HG02642 (cell line): ENCODE measurements at regions not wholly inside any gene's neighbourhood (a gene's known extent, or its start where the extent isn't known, plus 50 kb on each side); places are given as distances from the start of the nearest gene placed in this dataset.

Experiments used
- ATAC-seq: cut with Tn5 transposase; IDR thresholded peaks from one replicate; pipeline ENCODE4 v1.9.1; 2021; ENCODE audit warnings: mild to moderate bottlenecking; ENCODE audit not compliant: unreplicated experiment, poor library complexity

DNA sequence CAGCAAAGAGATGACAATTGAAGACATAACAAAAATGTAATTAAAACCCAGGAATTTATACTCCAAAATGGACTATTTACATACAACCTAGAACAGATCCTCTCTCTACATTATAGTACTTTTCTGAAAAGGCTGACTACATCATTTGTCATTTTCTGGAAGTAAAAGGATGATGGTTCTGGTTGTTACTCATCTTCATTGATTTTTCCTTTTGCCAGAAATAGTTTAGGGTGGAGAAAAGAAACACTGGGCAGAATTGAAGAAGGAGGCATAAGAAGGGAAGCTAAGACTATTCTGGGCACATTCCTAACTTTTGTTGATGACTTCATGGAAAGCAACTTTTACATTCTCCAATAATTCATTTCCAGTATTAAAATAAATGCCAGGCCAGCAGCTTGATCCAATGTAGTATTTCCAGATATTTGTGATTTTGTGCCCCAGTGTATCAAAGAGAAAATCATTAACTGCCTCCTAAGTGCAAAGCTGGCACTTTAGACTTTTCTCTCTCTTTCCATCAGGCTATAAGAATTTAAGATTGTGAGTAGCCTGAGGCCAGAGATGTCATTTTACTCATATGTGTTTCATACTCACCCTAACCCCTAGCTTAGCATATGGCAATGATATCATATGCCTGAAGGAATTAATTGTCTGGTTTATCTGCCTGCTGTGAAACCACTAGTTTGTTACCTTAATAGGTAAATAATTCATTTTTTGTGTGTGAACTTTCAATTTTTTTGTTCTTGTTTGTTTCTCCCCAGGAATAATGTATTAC lies 369.5 kb upstream of the LYPLAL1 start:
- no peak for ATAC-seq

DNA sequence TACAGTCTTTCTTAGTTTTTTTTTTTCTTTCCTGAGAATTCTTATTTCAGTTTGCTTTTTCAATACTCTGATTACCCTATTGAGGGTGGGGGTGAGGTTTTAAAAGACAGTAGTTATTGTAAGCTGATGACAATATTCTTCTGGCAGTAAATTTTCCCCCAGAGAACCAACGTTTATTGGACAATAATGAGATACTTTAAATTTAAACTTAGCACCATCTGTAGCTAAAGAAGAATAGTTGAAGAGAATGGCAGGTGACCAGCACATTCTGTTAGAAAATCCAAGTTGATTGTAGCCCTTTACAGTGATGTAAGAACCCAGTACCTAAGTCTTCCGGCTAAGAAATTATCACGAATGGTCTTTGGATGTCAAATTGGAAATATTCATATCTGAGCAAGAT lies 364.6 kb upstream of the LYPLAL1 start:
- no peak for ATAC-seq

DNA sequence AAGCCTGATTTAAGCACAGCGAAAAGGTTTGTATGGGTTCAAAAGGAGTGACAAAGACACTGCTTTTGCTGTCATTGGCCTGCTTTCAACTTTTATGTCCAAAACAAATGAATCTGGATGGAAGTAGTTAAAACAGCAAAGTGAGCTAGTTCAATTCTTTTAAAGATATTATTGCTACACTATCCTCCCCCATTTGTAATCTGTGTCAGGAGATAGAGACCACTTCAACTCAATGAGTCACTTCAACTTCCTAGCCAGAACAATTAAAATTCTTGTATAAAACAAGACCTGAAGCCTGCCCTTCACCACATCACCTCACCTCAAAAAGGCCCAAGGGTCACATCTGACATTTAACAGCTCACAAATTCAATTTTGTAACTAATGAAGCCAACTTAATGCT lies 364.1 kb upstream of the LYPLAL1 start:
- ATAC-seq = no peak

DNA sequence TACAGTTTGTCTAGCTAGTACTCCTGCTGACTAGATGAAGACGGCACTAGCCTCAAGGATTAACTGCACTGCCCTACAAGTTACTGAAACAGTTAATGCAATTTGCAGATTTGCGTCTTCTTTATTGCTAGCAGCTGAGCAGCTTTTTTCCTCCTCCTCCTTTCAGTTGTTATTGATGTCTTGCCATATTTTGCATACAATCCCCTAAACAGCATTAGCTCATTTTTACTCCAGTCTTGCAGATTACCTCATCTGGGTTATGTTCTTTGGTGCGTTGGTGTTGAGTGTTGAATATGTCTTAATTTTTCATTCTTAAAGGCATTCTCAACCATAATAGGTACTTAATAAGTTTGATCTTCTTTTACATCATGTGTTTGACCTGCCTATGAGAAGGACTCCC lies 363.4 kb upstream of the LYPLAL1 start:
- no peak for ATAC-seq

DNA sequence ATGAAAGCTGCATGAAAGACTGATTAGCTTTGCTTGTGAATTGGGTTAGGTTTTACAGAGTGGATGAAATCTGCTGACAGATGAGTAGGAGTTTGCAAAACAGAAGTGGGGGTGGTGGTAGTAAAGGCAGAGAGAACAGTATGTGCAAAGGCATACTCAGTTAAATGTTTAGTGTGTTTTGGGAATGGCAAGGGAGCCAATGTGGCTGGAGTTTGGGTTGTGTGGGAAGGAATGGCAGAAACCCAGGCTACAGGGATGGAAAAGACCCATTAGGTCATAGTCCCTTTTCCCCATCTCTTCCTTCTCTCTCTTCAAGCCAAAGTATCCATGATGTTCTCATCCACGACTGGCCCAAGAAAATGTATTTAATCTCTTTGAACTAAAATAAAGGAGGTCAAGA lies 362.2 kb upstream of the LYPLAL1 start:
- ATAC-seq = no peak

DNA sequence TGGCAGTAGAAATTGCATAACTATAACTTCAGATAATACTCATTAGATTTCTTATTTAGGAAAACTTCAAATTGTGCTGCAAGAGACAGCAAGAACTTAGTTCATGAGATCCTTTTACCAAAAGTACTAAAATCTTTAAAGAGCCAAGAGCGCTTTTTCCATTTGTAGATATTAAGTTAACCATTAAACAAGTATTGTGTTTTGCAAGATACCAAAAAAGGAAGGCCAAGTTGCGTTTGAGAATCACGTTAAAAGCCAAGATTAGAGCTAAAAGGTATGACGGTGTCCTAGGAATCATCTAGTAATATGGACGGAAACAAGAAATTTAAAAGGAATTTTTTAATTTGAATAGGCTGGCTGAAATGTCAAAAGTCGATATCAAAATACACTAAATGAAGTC lies 361.3 kb upstream of the LYPLAL1 start:
- no peak for ATAC-seq

DNA sequence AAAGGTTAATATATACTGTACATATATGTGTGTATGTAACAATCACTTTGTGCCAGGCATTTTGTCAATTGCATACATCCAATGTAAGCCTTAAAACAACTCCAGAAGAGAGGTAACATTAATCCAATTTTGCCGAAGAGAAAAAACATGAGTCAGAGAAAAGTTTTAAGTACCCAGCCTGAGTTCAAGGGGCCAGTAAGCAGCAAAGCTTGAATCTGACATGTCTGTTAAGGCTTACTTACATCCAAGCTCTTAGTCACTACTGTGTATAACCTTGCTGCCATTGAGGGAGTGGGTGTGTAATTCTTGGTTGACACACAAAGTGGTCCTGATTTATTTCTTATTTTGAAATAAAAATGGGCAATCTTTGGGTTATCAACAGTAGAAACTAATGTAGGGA lies 360.4 kb upstream of the LYPLAL1 start:
- ATAC-seq = no peak

DNA sequence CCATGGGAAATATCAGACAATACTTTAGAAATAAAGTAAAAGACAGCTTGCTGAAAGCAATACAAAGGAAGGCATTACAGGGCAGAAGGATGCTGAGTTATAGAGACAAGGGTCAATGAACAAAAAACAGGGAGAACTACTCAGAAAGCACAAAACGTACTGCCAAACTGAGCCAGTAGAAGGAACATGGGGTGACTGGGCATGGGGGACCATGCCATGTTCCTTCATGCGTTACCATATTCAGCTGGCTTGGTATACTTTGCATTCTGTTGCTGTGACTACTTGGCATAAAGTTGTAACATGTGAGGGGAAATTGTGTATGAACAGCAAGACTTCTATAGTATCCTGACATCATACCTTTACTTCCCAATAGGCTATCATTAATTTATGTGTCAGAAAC lies 358.6 kb upstream of the LYPLAL1 start:
- no peak for ATAC-seq

DNA sequence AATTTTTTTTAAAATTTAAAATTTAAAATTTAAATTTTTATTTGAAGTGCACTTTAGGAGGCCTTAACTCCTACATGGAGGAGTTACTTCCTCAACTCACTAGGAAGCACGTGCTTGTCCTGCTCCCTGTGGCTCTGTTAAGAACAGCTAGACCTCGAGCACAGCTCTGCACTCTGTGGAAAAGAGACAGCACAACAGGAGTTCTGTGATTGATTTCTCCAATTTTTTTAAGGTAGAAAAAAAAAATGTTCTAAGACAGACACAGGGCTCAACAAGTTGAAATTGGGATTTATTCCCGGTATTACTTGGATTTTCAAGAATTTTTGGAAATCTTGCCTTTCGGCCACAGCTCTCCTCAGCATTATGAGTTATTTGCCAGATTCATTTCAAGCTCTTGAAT lies 356.6 kb upstream of the LYPLAL1 start:
- ATAC-seq = no peak

DNA sequence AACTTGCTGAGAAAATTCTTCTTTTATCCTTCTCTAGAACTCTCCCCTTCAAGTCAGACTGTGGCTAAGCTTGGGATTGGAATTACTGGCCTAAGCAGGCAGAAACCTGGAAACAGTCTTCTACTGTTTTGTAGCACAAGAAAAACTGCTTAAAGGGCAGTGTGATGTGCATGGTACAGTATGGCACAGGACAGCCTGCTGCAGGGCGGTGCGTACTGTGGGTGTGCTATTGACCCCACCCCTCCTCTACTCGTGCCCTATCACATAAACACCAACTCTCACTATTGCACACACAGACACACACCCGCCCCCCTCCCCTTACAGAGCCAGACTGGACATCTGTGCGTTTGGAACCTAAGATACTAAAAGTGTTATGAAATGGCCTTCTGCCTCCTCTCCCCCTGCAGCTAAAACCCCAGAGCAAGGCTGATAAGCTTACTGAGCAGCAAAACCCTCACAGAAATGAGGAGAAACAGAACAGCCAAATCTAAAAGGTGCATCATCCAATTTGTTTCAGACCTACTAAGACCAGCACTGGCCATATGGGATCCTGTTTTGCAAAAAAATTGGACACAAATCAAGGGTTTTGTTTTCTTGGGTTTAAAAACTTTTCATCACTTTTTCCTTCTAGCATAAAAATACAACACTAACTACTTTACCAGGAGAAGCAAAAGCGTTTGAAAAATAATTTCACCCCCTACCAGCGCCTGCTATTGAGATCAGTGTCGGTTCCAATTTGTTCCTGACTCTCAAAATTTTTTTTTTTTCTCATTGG lies 355.8 kb upstream of the LYPLAL1 start:
- no peak for ATAC-seq

DNA sequence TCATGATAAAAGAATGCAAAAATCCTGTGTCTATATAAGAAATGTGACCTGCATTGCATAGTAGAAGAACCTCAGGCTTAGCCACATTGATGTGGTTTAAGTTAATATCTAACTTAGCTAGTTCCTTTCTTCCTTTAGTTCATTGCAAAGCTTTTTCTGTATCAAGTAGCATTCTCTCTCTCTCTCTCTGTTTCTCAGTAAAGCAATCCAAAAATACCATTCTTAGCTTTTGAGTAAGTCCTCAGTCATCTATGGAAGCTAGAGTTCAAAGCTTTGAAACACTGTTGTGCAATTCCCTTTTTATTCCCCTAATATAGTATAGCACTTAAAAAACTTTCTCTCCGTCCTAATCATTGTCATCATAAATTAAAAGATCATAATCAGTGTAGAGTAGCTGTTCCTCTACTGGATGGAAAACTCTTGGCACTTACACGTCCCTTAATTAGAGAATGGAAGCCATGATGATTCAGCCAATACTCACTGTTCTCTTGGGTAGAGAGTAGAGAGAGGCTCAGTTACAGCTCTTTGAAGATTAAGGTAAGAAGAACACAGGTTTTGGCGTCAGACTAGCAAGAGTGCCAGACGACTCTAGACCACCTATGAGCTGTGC lies 350.3 kb upstream of the LYPLAL1 start:
- ATAC-seq = no peak

DNA sequence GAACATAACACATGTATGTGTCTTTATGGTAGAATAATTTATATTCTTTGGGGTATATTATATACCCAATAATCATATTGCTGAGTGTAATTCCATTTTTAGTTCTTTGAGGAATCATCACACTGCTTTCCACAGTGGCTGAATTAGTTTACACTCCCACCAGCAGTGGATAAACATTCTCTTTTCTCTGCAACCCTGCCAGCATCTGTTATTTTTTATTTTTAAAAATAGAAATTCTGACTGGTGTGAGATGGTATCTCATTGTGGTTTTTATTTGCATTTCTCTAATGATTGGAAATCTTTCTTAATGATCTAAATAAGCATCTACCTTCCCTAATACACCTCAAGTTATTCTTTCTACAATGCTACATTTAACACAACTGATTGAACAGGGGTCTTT lies 346.2 kb upstream of the LYPLAL1 start:
- no peak for ATAC-seq

DNA sequence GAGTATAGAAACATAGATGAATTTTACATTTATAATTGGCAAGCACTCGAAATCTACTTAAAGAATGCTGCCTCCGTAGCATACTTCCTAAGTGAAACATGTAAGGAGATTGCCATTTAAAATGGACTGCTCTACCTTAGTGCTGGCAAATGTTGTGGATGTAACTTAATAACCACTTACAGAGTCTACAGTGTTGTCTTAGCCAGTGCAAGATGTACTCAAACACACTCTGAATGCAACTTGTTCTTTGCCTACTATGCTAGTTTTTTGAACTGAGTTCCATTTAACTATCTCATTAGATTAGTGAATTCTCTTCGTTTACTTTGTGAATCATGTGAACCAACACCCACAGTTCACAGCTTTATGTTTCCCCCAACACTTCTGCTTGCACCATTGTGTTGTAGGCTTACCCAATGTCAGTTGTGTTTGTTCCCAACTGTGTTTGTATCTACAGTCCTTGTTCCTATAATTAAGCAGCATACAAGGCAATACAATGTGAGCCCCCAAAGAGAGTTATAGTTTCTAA lies 345.5 kb upstream of the LYPLAL1 start:
- ATAC-seq = no peak

DNA sequence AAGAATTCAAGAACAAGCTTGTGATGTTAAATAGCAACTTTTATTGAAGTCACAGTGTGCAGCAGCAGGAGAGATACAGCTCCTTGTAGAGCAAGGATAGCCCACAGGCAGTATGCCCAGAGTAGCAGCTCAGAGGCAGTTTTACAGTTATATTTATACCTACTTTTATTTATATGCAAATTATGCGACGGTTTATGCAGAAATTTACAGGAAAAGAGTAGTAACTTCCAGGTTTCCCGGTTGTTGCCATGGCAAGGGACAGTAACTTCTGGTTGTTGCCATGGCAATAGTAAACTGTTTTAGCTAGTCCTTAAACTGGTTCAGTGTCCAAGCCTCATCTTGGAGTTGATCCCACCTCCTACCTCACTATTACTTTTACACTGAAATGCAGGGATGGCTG lies 344.6 kb upstream of the LYPLAL1 start:
- ATAC-seq = no peak

DNA sequence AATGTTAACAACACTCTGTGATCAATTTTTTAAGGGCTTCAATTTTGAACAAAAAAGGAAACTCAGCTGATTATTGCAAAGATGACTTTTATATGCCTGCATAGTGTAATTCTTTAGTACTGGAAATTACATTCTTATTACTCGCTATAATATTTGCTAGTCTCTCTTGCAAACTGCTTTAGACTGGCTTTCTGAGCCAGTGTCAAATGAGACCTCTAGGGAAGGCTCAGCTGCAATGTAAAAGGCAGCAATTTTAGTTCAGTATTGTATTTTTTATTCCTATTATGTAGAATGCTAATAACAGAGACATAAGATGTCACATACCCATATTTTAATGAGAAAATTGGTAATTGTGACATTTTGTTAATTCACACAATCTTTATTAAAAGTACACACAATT lies 338.1 kb upstream of the LYPLAL1 start:
- no peak for ATAC-seq

DNA sequence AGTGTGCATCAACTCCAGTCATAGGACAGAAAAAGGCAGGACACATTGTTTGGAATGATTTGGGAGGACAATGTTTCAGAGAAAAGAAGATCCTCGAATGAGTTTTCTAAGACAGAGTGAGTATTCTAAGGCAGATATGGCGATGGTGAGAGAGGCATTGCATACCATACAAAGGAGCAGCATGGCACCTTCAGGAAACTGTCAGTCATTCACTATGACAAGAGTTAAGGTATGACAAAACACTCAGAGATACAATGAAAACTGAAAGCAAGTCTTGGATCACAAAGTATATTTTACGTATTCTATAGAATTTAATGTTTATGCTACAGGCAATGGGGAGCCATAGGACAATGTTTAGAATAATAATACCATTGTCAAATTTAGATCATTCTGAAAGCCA lies 337.4 kb upstream of the LYPLAL1 start:
- no peak for ATAC-seq

DNA sequence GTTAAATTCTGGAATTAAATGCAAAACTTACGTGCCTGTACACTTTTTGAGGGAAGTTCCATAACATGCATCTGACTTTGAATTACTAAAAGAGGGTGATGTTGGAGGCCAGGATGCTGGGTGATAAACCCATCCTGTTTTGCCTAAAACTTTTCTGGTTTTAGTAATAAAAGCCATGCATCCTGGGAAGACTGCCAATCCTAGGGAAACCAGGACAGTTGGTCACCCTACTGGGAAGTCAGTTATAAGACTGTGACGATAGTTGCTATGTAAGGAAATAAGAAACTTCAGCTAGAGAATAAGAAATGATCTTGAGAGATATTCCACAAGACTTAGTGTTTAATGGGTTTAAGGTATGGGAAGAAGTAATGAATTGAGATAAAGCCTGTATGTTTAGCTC lies 336.6 kb upstream of the LYPLAL1 start:
- no peak for ATAC-seq

DNA sequence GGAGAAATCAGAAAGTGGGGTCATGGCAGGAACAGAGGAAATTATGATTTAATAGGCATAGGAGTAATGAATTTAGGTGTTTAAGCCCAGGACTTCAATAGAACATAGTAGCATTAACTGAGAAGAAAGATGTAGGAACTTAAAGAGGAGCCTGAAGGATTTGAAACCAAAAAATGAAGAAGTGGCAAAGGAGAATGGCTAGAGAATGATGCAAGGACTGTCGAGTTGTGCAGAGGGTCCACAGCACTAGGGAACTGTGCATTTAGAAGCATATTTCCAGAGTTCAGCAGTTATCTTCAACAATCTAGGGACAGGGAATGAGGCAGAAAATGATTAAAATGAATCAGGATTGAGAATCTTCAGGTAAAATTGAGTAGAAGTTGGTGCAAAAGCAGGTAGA lies 328.1 kb upstream of the LYPLAL1 start:
- ATAC-seq = no peak

DNA sequence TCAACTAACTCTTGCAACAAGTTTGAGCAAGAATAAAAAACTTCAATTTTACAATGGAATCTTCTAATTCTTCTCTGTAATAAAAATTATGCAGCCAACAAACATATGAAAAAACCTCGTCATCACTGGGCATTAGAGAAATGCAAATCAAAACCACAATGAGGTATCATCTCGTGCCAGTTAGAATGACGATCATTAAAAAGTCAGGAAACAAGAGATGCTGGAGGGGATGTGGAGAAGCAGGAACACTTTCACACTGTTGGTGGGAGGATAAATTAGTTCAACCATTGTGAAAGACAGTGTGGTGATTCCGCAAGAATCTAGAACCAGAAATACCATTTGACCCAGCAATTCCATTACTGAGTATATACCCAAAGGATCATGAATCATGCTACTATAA lies 327.5 kb upstream of the LYPLAL1 start:
- no peak for ATAC-seq

DNA sequence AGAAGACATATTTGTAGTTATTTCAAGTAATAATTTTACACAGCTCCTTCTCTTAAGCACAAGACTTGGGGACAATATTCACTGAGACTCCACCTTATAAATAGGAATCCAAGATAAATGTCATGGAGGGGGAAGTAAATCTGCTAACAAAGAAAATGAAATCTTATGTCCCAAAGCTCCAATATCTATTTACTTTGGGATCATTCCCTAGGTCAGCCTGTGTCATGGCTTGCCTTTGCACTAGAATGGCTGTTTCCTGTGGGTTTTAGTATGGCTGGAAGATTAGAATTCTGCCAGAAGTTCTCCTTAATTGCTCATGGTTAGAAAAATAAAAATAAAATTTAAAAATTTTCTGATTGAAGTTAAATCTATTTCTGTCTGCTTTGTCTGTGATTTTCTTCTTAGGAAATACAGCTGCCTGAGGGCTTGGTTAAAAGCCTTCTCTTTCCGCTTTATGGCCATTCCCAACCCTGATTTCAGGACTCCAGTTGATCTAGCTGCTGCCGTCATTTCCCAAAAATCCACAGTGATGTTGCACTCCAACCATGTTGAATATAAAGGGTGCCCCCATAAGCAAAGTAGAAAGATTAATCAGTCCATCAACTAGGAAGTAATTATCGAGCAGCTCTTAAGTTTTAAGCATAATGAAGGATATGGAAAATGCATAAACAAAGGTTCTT lies 326.4 kb upstream of the LYPLAL1 start:
- no peak for ATAC-seq

DNA sequence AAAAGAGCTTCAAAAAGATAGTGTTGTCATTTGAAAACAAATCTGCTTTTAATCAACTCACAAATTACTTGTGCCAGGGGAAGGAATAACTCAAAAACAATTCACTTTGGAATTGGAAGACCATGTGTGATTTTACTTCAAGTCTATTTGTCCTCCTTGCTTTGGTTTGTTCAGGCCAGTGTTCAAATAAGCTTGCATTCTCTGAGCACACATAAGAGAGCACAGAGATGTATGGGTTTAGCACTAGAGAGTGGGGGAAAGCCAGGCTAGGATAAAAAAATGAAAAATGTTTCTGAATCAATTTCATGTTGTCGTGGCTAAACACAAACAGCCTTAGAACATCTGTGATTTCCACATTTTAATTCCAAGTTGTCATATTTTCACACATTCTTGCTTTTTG lies 325.7 kb upstream of the LYPLAL1 start:
- no peak for ATAC-seq
